GM21515 (cell line): ENCODE measurements at regions not wholly inside any gene's neighbourhood (a gene's known extent, or its start where the extent isn't known, plus 50 kb on each side); places are given as distances from the start of the nearest gene placed in this dataset.

Experiments used
- ATAC-seq: cut with Tn5 transposase; IDR thresholded peaks from one replicate; pipeline ENCODE4 v1.9.1; 2021; ENCODE audit not compliant: unreplicated experiment

DNA sequence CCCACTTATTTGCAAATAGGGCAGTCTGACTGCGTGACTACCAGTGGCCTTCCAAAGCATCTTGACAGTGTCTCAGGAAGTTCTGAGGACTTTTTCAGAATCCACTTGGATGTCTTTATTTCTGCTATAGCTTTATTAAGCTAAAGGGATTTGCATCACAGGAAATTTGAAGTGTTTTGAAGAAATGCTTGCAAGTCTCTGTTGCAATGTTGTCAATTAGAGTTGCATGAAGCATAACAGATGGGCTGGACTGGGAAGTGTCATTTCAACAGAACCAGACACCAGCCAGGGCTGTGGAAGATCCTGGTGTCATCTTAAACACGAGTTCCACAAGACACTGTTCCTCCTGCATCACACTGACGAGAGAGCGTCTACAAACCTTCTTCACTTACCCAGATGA, 224.5 kb downstream of the EN1 start:
- ATAC-seq: no peak

DNA sequence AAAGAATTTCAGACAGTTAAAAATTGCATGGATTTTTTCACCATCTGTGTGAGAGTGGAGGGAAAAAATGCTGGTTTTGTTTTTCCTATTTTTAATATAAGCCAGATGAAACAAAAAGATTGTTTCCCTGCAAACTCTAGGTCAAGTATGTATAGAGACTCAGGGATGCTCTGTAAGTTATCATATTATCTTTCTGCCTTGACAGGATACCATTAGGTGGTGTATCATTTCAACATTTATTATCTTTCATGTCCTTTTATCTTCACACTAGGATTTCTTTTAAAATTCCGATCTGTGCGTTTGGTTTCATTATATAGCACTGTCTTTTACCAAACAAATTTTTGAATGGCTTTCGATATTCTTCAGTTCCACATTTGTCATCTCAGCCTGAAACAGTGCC, 225.3 kb downstream of the EN1 start:
- ATAC-seq: no peak

DNA sequence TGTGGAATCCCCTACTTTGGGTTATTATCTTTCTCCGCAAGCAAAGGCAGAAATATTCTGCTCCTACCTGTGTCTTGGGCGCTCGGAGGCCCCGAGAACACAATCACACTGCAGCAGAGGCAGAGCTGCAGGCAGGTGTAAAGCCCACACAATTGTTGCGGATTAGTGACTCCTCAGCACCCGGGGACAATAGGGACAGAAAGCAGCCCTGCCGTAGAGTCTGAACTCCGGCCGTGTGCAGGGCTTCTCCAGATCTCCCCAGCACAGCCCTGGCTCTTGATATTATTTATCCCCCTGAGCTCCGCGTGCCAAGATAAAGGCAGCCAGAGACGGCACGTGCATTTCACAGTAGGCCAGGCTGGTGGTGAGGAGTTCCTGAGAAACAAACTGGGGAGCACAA, 229.2 kb downstream of the EN1 start:
- no peak for ATAC-seq

DNA sequence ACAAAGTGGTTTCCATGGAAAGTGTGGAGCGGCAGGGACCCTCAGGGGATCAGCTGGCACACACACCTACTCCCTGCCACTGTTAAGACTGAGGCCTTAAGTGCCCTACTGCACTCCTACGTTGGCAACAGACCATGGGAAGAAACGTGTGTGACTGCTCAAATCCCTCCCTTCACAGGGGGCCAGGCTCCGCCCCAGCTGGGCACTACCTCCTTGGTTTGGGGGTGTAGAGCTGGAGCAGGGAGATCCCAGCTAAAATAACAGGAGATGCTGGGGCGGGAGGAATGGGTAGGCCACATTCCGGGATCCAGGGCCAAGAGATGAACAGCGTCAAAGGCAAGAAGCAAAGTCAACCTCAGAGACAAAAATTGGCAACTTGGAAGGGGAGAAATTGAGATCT, 231.0 kb downstream of the EN1 start:
- no peak for ATAC-seq

DNA sequence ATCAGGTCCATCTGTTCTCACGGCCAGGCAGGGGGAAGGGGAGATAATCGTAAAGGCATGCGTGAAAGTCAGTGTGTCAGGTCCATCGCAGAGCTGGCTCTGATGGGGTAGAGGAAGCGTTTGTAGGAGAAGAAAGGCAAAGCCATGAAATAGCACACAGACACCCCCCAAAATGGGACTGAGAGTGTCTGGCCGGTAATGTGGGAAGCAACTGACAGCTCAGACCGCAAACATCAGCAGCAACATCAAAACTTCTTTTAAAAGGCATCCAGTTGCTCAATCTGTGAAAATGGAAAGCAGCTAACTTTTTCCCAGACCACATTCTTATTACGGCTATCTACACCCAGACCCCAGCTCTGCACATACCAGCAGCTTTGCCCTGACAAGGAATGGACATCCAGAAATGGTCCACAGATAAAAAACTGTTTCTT, 232.6 kb downstream of the EN1 start:
- no peak for ATAC-seq

DNA sequence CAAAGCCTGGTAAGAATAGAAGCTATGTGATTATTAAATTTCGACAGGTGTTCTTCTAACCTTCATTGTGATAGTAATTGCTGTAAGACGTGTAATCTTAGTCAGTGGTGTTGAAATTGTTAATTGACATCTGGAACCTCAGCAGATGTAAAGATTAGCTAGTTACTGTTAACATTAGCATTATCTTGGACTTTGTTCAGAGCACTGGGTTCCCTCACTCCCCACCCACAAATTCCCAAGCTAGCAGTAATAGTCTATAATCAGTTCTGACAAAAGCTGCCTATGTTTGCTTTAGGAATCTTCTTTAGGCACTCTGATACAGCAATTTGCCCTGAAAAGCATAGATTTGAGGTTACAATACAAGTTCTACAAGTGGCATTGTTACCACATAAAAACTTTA, 233.7 kb downstream of the EN1 start:
- ATAC-seq: no peak

DNA sequence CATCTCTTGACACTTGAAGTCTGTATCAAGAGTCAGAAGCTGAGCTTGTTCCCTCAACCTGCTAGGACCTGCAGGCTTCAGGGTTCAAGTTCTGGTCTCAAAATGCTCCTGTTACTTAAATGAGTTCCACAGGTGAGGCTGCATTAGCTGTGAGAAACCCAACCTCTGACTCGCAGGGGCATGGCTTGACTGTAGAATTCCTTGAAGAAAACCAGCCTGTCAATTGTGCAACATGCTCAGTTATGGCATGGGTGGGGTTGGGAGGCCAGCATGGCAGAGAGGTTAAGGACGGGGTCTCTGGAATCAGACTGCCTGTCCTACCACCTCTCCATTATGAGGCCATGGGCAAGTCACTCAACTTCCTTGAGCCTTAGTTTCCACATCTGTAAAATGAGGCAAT, 235.8 kb downstream of the EN1 start:
- no peak for ATAC-seq

DNA sequence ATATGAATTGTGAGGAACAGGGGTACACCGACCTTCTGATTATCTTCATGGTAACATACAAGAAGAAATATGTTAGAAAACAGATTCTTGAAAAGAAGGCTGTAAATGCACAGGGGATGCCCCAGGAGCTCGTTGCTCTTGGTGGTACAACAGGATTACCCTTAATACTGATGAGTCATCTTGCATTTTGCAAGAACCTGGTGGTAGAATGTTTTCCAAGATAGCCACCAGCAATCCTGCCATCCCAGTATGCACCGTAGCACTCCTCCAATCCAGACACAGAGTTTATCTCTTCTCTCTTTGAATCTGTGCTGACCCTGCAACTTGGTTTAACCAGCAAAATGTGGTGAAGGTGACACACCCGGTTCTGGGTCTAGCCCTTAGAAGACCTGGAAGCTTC, 238.3 kb downstream of the EN1 start:
- ATAC-seq: no peak

DNA sequence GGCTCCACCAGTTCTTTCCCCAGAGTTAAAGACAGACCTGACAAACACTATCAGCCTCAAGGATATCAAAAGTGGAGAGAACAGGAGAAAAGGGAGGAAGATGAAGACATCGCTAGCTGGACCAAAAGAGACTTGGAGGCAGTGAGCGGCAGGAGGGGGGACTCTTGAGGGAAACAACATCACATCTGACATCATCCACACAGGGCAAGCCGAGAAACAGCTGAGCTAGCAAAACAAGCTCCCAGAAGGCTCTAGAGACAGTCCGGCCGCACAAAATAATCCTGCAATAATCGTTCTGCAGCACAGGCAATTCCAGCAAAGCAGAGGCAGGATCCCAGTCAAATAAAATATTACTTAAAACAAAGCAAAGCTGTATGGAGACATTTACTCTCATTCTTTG, 239.8 kb downstream of the EN1 start:
- no peak for ATAC-seq

DNA sequence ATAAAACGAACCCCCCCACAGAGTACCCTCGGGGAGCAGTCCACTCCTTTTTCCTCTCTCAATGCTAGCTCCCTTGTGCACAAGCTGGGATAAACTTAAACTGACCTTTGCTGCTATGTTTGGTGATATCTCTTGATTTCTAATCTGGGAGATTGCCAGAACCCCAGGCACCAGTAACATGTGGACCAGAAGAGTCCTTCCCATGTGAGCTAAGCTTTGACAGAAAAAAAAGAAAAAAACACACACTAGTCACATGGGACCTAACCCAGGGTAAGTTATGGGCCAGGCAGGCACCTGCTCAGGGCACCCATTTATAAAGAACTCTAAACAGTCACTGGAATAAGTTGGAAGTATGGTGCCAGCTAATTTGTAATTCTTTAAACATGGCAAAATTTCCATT, 242.6 kb downstream of the EN1 start:
- no peak for ATAC-seq

DNA sequence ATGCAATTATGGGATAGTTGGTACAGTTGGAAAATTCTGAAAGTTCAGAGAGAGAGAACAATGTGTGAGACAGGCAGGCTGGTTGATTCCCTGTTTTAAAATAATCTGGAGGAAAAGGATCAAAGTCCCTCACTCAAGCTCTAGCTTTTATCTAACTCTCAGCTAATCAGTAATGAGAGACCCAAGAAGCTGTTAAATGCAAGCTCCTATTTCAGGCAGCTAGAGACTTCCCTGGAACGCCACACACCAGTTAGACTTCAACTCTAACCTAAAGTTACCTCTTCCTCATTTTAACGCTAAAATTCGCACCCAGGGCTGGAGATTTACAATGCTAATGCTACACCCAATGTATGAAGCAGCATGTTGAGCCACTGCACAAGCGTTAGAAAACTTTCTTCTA, 243.1 kb downstream of the EN1 start:
- ATAC-seq: no peak

DNA sequence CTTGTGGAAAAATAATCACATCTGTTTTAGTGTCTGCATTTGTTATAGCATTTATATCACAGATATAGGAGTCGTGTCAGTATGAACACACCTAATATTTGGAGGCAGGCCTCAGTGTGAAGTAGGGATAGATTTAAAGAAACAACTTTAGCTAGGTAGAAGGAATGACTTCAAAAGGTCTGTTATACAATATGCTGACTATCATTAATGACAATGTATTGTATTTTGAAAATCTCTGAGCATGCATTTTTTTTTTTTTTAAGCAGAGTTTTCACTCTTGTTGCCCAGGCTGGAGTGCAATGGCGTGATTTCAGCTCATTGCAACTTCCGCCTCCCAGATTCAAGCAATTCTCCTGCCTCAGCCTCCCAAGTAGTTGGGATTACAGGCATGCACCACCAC, 248.3 kb downstream of the EN1 start:
- no peak for ATAC-seq

DNA sequence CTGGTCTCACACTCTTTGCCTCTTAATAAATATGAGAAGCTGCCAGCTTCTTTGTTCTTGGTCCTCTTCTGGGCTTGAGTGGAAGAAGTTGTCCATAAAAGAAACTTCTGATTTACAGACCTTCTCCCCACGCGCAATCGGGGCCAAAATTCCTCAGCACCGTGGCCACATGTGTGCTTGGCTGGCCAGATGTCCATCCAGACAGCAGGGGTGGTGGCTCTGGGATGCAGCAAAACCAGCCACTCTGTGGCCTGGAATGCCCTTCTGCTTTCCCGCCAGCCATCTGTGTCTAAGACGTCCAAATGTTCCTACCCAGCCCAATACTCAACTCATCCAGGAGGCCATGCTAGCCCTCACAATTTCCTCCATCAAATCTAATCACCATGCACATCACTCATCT, 250.8 kb downstream of the EN1 start:
- no peak for ATAC-seq

DNA sequence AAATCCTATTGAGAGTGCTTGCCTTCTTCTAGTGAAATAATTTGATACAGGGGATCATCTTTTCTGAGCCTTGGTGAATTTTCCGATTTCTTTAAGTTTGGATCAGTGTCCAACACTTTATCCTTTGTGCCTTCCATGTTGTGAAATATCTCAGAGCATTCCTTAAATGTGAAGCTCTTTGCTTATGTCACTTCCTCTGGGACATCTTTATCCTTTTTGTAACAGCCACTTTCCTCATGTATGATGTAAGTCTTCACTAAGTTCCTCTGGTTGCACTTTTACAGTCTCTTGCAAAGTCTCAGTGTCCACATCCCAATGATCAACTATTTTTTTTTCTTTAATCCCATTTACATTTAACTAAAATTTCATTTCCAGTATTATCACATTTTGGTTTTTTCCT, 254.2 kb downstream of the EN1 start:
- no peak for ATAC-seq

DNA sequence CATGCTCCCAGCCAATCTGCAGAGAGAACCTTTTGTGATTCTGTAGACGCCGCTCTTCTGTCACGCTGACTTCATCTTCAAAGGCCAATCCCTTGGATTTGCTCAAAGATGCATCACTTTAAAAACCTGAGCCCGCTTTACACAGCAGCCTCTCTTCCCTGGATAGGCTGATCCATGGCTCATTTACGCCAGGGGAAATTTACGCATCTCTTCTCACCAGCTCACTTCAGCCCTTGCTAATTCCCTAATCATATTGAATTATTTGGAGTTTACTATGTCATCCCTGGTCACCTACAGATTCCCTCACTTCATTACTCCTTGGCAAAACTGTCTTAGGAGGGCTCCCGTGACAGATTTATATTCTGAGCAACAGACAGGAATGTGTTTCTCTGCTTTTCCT, 256.2 kb downstream of the EN1 start:
- ATAC-seq: no peak

DNA sequence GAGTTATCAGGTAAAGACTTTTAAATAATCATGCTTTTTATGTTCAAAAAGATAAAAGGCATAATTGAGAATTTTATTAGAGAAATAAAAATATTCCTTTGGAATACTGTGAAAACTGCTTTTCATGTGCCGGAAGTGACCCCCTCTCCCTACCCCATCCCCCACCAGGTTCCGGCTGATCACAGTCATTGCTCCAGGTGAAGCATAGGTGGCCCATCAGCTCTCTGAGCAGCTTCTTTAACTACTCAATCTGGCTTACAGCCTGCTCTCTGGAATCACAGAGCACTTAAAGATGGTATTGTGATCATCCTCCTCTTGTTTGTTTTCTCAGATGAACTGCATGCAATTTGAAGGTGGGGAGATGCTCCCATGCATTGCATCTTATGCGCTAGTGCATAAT, 257.7 kb downstream of the EN1 start:
- no peak for ATAC-seq

DNA sequence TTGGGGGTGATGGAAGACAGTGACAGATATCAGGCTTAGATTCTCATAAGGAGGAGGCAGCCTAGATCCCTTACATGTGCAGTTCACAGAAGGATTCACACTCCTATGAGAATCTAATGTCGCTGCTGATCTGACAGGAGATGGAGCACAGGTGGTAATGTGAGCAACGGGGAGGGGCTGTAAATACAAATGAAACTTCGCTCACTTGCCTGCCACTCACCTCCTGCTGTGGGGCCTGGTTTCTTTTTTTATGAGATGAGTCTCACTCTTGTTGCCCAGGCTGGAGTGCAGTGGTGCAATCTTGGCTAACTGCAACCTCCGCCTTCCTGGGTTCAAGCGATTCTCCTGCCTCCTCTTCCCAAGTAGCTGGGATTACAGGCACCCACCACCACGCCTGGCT, 258.6 kb downstream of the EN1 start:
- ATAC-seq: no peak

DNA sequence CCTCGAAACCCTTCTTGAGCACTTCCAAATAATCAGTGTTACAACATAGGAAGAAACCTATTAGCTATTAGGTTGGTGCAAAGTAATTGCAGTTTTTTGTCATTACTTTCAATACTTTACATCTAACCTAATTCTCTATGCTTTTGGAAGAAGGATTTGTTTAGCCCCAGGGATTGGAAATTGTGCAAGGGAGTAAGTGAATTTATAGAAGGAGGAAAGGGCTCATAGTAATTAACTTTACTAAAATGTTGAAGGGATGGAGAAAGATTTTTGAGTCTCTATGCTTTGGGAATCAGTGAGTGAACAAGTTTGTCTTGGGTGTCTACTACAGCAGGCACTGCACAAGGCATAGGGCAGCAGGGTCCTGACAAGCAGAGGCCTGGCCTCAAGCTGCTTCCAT, 261.1 kb downstream of the EN1 start:
- ATAC-seq: no peak

DNA sequence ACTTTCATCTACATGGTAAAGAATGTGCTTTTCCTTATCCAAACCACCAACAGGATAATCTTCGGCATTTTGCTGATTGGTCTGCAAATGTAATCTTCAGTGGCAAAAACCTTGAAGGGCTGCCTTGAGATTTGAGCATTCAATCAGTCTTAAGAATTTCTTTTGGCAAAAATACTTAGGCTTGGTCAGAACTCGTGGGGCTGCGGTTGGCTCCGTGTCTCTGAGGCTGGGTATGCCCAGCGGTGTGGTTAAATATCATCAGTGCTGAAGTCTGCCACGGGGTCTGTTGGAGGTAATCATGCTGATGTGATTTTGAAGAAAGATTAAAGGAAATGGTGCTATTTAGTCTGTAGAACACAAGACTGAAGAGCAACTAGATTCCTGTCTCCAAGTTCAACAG, 262.6 kb downstream of the EN1 start:
- ATAC-seq: no peak

DNA sequence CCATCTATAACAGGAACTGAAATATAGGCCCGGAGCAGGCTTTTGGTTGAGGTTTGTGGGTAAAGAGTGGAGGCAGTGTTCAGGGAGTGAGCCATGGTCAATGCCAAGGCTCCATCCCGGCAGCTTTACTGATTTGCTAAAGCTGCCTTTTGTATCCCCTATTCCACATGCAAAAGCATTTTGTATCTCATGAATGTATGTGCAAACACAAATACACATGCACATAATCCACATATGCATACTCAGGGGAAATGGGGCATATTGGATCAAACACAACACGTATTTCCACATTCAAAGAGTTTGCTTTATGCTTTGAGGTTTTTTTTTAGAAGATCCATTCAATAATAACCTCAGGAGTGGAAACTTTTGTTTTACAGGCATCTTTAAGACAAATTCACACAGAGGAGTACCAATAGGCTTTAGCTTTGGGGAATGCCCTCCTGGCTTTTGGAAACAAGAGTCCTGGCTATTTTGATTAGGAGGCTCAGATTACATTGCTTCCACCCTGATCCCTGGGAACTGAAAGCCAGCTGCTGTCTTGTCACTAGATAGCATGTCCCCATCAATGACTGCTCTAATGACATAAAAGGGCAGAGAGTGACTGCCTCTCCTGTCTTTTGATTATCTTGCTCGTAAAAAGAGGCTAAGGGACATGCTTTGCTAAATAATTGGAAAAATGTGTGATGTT, 263.2 kb downstream of the EN1 start:
- no peak for ATAC-seq

DNA sequence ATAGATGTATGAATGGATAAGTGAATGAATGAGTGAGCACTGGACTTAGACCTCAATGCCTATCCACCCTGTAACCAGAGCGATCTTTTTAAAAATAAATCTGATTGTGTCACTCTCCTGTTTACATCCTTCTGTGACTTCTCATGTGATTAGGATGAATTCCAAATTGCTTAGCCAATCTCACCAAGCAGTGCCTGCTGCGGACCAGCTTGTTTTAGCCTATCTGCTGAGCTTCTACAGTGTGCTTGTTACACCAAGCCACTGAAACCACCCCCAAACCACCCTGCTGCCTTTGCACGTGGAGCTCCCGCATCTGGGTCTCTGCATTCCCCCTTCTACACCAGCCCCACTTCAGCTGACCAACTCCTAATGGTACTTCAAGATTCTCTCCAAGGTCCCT, 265.4 kb downstream of the EN1 start:
- no peak for ATAC-seq

DNA sequence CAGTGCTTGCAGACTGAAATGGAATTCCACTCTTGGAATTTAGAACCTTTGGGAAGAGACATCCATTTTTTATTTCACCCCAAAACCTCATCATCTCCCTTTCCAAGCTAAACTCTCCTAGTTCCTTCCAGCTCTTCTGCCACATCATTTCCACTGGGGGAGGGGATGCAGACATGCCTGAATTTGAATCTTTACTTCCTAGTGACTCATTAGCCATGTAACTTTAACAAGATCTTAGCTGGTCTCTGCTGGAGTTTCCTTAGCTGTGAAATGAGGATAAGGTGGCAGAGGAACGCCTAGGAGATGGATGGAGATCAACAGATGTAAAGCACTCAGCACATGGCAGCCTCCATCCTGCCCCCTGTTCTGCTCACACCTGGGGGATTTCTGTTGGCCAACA, 266.8 kb downstream of the EN1 start:
- ATAC-seq: no peak

DNA sequence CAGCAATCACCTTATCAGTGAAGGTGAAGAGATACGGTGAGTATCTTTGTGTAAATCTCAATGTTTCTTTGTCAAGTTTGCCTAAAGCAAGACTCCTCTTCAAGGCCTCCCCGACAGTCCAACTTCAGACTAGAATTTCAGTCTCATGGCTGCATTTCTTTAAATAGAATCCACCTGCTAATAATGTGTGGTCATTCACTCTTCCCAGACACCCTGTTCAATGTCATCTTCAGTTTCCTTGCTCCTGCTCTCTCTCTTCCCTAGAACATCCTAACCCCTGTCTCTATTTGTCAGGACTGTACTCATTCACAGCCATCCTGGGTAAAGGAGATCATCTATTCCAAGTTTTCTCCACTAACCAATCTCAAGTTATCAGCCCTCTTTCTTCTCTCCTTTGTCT, 267.3 kb downstream of the EN1 start:
- no peak for ATAC-seq

DNA sequence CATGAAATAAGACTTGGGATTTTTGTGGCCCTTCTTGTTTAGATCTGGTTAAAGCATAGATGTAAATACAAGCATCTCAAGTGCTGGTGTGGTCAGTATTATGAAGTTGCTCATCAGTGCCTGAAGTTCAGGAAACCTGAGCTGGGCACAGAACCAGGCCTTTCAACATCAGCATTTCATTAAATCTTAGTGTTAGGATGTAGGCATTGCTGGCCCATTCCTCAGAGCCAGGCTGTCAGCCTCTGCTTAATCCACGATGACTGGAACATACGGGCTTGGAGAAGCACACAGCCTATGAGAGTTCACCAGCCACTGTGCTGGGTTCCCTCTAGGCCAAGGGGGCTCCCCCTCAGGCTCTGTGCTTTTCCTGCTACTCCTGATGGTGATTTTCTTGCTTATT, 270.2 kb downstream of the EN1 start:
- ATAC-seq: no peak
